ENCODE measurements at regions not wholly inside any gene's neighbourhood (a gene's known extent, or its start where the extent isn't known, plus 50 kb on each side); places are given as distances from the start of the nearest gene placed in this dataset.
A peak's percentile ranks its signal among the peaks of the same experiment; 100 is the strongest.

DNA sequence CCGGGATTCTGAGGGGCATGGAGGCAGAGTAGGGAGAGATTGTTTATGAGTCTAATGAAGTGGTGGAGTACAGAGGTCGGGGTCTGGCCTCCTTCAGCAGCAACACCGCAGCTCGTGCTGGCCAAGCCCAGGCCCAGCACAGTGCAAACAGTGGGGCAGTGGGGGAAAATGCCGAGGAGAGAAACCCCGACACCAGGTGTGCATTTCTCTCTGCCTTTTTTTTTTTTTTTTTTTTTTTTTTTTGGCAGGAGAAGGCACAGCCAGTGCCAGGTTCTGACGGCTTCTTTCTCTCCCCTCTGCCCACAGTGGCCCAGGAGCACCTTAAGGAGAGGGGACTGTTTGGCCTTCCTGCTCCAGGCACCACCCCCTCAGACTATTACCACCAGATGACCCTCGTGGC, 219.3 kb downstream of the GLI2 start:
- no peak for DNase-seq

DNA sequence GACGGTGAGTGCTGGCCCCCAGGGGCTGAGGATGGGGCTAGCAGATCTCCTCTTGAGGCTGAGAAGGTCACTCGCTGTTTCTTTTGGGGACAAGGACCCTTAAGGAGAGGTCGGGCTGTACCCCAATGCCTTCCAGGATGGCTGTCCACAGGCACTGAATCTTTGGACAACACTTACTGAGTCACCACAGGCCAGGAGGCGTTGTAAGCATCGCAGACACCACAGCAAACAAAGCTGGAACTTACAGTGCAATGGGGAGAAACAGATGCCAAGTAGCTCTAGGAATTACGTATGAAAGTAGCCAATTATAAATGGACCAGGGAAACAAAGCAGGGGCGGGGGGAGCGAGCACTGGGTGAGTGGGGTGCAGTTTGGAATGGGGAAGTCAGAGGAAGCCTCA, 219.8 kb downstream of the GLI2 start:
- DNase-seq: no peak

DNA sequence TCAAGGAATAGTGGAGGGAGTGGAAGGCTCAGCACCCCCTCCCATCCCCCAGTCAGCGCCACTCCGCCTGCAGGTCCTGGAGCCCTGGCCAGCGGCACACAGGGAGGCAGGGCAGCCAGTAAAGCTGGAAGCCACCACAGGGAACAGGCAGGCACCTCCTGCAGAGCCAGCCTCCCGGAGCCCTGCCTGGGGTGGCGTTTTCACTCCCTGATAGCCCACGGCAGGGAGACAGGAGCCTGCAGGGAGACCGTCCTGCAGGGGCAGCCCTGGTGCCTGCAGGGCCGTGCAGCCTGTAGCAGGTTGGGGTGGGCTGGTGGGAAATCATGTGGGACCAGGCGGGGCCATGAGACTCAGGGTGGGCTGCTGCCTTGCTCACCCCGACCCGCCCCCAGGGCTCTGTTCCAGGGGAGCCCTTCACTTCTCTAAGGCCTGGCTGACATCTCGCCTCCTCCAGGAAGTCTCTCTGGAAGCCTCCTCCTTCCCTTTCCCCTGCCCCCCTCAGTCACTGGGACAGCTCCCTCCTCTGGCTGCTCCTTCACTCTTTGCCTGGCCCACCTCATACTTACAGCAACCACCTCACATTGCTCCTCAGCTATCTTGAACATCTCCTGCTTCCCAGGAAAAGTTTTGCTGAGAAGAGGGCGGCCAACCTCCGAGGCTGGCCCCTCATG, 221.0 kb downstream of the GLI2 start:
- no peak for DNase-seq

DNA sequence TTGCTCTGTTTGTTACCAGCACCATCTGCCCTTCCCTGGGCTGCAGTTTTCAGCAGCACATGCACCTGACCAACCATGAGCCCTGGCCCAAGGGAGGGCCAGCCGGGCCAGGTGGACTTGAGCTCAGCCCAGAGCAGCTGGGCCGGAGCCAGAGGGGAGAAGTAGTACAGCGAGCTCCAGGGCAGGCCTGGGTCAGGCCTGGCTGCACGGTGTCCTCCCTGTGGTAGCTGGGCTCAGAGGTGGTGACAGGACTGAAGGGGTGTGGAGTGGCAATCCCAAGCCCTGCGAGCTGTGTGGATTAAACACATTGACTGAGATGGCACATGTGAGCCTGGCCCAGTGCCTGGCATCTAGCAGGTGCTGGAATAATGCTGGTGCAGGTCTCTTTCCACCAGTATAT, 222.2 kb downstream of the GLI2 start:
- peak in 1 of 14 donors; percentile 81 for DNase-seq

DNA sequence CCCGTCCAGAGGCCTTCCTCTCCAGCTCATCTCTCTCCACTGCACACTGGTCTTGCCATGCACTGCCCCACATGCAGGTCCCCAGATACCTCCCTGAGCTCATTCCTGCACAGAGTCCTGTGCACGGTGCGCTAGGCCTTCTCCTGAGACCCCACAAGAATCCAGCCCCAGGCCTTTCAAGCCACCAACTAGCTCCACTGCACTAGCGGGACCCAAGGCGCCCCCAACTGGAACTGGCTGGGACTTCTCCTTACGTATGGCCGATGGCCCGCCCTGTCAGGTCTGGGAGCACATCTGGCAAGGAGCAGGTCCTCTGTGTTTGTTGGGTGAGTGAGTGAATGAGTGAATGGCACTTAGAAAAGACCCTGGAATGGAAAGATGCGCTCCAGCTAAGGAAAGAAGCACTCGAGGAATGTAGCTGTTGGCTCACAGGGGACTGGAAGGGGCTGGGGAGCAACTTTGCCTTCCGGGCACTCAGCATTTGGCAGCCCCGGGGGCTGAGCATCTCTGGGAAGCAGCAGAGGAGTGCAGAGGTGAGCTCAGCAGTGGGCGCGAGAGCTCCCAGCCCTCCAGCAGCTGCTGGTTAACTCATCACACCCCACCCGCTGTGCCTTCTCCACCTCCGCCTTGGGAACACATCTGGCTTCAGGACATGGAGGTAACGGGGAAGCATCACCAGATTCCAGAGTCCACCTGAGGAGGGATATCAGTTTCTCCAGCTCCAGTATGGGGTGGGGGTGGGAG, 223.1 kb downstream of the GLI2 start:
- DNase-seq: no peak

DNA sequence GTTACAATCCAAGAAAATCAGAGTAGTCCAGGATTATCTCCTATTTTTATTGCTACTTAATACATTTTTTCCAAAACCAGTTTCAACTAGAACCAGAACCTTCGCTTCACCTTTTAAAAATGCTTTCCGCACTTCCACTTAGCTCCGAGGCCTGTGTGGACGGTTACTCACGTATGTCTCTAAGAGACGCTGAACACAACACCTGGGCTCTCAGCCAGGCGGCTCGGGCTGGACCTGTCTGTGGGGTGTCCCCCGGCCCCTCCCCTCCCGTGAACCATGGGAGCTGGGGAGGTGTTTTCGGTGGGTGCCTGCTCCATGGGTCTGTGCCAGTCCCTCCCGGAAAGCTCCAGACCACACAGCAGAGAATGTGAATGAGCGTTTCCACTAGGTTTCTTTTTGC, 223.8 kb downstream of the GLI2 start:
- DNase-seq: peak in 2 of 14 donors; percentile 26 to 29

DNA sequence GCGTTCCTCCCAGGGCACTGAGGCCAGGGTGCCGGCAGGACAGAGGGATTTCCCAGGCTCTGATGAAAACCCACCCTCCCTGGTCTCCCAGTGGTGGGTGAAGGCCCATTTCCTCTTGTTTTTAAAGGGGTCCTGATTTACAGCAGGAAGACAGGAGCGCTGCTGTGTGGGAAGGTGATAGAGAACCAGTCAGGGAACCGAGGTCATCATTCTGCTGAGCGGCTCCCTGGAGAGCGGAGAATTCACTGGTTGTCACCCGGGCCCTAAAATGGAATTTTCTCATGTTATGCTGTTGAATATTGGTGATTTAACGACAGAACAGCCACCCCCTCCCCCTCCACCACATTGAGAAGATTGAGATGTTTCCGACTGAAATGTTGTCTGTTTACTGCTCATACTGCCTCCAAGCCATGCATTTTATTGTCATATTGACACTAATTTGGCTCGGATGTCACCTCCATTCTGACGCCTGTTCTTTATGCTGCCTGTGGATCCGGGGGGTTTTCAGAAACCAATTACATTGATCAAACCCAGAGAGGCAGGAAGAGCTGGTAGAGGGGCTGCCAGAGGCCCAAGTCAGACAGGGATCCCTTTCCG, 225.2 kb downstream of the GLI2 start:
- DNase-seq: no peak

DNA sequence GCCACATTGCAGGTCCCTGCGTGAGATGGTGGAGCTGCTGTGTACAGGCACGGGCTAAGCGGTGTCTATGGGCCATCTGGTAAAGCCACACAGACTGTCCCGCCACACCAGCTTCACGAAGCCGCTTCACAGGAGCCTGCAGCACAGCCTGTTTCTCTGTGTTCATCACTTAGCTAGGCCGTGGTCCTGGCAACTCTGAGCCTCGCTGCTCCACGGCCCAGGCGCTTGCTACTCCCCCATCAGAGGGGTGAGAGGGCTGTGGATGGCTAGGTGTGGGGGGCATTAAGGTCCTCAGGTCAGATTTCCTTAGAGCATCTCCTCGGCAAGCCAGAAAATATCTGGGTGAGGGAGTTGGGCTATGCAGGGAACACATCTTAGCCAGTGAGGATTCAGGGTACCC, 225.7 kb downstream of the GLI2 start:
- DNase-seq: no peak

DNA sequence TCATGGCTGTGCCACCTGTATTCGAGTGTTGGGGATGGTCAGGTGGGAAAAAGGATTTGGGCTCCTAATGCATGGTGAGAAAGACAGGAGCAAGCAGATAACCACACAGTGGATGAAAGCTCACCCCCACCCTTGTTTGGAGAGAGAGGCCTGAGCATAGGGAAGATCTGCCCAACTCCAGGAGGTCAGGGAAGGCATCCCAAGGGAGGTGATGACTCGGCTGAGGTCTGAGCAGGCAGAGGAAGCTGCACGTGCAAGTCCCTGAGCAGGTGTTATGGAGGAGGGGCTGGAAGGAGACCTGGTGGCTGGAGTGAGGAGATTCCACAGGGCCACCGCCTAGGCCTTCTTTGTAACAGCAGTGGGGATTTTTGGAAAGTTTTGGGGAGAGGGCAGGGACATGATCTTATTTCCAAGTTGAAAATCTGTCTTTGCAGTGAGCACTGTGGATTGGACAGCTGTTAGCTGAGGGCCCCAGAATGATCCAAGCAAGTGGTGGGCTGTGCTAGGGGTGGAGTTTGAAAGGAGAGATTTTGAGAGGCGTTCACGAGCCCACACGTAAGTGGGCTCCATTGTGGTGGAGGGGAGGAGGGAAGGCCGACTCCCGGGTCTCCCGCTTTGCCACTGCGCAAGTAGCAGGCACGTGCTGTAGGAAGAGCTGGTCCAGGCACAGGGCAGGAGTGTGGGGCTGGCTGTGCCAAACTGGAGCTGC, 228.5 kb downstream of the GLI2 start:
- DNase-seq: no peak

DNA sequence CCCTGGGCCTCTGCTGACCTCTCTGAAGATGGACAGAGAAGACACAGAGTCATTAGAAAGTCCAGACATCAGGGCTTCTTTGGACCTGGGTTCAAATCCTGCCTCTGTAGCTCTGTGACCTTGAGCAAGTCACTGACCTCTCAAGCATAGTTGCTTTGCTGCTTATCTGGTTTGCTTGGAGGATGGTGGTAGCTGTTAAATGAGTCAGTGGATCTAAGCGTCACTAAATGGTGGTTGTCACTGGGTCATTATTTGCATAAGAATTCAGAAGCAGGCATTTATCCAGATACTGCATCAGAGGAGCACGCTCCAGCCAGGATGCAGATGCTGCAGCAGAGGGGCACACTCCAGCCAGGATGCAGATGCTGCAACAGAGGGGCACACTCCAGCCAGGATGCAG, 229.2 kb downstream of the GLI2 start:
- DNase-seq: no peak

DNA sequence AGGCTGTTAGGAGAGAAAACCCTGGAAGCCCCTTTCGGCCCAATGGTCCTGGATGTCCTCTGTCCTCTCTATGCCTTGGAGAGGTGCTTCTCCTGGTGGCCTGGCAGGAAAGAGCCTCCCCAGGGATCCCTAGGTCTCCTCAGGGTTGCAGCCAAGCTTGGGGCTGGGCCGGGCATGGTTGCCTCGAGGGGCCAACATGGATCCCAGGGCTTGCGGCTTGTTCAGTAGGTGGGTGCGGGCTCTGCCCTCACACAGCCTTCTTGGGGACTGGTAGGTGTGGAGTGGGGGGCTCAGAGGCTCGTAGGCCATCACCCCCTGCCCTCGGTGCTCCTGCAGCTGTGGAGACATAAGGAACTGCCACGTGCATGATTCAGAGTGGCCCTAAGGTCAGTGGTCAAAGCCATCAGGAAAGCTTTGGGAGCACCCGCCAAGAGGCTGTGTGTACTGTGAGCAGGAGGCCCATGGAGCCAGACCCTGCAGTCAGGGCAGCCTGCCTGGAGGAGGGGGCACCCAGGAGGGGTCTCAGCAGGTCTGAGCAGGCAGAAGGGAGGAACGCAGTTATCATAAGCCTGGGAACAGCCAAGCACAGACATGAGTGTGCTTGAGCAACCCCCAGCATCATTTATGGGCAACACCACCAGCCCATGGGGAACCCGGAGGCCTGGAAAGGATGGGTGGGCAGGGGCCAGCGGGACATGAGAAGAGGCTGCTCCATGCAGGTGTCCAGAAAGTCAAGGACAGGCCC, 231.0 kb downstream of the GLI2 start:
- no peak for DNase-seq

DNA sequence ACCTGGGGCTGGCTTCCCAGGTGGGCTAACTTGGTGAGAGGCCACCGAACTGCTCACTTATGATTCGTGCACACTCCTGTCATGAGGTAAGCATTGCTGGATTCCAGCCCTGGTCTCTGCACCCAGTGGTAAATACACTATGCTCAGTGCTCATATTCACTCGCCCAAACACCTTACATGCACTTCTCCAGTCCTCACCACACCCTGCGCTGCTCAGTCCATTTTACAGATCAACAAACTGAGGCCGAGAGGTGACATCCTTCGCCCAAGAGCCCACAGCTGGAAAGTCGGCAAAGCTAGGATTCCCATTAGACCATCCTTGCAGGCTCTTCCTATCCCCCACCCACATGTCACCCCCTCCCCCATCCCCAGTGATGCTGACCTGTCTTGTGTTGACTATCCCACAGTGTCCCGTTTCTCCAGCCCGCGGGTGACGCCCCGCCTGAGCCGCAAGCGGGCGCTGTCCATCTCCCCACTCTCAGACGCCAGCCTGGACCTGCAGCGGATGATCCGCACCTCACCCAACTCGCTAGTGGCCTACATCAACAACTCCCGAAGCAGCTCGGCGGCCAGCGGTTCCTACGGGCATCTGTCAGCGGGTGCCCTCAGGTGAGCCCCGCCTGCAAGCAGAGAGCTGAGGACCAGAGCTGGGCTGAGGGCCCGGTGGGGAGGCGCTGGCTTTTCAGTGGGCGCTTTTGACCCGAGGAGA, 232.8 kb downstream of the GLI2 start:
- DNase-seq: no peak

DNA sequence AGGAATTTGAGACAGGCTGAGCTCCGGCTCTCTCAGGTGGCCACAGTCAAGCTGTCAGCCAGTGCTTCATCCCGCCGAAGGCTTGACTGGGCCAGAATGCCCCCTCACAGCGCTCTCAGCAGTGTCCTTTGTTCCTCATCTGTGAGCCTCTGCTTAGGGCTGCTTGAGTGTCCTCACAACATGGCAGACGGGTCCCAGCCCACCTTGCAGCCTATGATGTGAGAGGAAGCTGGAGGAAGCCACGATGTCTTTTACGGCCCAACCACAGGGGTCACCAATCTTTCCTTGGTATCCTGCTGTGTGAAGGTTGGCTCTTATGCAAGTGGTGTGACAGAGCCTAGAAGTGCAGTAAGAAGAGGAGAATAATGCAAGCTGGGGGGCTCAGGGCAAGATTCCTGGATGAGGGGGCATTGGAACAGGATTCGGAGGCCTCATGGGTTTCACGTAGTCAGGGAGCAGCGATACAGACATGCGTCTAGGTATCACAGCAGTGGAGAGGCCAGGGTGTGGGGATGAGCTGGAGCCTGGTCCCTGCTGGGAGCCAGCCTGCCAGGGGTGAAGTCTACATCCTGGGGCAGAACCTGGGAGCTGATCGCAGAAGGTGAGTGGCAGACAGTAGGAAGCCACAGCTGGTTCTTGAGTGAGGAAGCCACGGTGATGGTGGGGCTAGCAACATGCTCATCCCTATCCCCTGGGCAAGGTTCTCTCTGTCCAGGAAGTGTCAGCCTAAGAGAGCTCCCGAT, 234.1 kb downstream of the GLI2 start:
- DNase-seq: no peak

DNA sequence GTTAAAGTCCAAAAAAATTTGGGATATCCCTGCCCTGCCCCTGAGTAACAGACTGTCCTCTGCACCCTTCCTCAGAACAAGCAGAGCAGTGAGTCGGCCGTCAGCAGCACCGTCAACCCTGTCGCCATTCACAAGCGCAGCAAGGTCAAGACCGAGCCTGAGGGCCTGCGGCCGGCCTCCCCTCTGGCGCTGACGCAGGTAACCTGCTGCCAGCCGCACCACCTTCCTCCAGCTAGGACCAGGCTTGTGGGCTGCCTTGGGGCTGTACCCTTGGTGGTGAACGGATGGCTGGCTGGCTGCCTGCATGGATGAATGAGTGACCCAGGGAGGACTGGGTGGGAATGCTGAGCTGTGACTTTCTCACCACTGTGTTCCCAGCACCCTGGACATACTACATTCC, 236.2 kb downstream of the GLI2 start:
- DNase-seq: no peak

DNA sequence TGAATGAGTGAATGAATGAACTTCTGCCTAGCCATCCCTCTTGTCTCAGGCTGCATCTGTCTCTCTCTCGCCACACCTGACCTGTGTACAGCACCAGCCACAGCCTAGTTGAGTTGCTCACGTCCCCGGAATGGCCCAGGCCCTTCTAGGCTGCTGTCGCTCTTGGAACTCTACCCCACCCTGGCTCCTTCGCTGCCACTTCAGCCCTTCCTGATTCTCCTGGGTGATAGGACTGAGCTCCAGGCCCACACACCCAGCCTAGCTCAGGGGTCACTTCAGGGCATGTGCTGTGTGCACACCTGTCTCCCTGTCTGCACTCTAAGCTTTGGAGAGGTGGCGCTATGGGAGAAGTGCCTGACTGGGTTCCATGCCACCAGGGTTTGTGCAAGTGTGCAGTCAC, 236.6 kb downstream of the GLI2 start:
- DNase-seq: no peak

DNA sequence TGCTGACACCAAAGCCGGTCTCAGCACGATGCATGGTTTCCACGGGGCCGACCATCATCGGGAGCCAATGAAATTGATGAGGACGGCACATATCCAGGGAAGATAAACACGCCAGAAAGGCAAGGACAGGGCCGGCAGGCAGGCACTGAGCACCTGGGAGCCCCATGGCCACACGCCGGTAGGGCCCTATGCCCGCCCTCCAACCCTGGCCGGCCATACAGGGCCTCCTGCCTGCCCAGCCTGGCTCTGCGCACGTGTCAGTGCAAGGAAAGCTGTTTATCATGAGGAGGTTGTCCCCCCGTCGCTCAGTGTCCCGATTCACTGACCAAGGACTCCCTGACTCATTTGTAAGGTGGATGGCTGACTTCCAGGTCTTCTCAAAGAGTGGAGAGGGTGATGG, 237.5 kb downstream of the GLI2 start:
- DNase-seq: no peak

DNA sequence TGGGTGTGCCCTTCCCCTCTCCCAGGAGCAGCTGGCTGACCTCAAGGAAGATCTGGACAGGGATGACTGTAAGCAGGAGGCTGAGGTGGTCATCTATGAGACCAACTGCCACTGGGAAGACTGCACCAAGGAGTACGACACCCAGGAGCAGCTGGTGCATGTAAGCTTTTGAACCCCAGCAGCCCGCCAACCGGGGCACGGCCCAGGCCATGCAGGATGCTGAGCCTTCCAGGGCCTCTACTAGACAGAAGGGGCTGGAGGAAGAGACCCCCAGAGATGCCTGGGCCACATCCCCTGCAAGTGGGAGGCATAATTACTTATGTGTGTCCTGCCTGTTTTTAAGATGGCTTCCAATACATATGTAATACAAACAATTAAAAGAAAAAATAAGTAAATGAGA, 239.3 kb downstream of the GLI2 start:
- DNase-seq: no peak

DNA sequence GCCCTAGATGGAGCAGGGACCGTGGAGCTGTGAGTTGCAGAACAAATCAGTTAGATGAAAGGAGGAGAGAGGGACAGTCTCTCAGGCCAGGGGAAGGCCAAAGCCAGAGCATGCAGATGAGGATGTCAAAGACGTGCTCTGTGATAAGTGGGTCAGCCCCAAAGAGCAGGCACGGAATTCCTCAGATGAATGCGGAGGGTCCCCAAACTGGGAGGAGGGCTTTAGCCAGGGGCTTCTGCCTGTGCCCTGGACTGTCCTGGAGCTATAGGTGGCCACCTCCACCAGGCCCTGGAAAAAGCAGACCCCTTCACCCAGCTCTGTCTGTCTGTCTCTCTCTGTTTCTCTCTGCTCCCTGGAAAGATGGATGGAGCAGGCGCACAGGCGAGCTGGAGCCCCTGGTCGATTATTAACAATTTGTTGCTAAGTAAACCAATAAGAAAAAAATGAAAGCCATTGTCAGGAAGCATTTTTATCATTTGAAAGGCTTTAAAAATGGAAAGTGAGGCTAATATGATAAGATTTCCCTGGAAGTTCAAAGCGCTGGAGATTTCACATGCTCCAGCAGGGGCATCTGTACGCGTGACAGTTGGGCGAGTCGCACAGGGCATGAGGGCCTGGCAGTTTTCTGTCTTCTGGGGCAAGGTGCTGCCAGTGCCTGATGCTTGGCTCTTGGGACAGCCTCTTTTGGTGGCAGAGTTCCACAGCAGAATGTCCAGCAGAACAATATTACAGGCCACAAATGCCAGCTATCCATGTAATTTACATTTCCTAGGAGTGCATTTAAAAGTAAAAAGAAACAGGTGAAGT, 241.0 kb downstream of the GLI2 start:
- no peak for DNase-seq

DNA sequence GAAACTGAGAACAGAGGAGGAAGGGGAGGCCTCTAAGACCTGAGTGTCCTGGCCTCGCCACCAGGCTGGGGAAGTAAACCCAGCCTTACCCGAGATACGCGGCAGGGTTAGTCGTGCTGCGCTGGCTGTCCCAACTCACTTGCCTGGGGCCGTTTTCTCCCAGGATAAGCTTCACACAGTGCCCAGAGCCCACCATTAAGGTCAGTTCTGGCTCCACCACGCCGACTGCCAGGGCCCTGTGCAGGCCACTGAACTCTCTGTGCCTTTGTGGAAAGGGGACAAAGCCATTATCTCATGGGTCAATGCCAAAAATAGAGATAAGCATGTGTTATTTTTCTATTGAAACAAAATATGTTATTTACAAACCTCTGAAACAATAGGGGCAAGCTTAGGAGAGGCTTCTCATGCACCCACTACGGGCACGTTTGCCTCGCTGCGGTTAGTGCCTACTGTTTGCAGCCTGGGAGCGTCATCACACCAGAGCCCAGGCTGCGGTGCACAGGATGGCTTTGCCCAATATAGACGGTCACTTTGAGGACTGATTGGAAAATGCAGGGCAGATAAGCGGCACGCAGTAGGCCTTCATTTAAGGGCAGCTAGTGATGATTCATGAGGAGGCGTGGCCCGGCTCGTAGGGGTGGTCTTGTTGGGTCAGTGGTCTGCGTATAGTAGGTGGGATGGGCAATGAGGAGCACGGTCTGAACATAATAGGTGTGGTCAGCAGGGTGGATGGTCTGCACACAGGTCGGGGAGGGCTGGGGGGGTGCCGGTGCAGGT, 242.1 kb downstream of the GLI2 start:
- DNase-seq: no peak

All from C1 segment of cervical spinal cord (tissue), 14 donors.